Gastrocnemius medialis (tissue), 4 donors: ENCODE measurements at regions not wholly inside any gene's neighbourhood (a gene's known extent, or its start where the extent isn't known, plus 50 kb on each side); places are given as distances from the start of the nearest gene placed in this dataset.

Source experiments
- CTCF ChIP-seq, 5 experiments: fragments of 450-650 bp in 3 of 5; fragments of 200-600 bp in 2 of 5; sonication (generic) in 2 of 5; IDR thresholded peaks in 4 of 5; conservative IDR thresholded peaks in 1 of 5; 1 replicate in 4 of 5; 2 replicates in 1 of 5; pipeline ENCODE4 v1.5.1; 2016 to 2019; ENCODE audit warnings: antibody characterized with exemption in 5 of 5, mild to moderate bottlenecking in 3 of 5, moderate library complexity in 3 of 5
- POLR2A ChIP-seq, 2 donors: fragments of 450-650 bp; IDR thresholded peaks; one replicate each; pipeline ENCODE4 v1.6.1; 2017; ENCODE audit warnings: antibody characterized with exemption in 2 of 2, mild to moderate bottlenecking in 2 of 2, moderate library complexity in 2 of 2

- TF ChIP-seq CTCF (IDR thresholded peaks at IDR 0.05 in 4 of 5, conservative IDR thresholded peaks at IDR 0.05 in 1 of 5) (no peak), POLR2A (IDR thresholded peaks at IDR 0.05) (no peak)
Measured at GRCh38 chr14:36022765-36023410, 153.6 kb downstream of the PTCSC3 start.
